ENCODE measurements at regions not wholly inside any gene's neighbourhood (a gene's known extent, or its start where the extent isn't known, plus 50 kb on each side); places are given as distances from the start of the nearest gene placed in this dataset.

DNA sequence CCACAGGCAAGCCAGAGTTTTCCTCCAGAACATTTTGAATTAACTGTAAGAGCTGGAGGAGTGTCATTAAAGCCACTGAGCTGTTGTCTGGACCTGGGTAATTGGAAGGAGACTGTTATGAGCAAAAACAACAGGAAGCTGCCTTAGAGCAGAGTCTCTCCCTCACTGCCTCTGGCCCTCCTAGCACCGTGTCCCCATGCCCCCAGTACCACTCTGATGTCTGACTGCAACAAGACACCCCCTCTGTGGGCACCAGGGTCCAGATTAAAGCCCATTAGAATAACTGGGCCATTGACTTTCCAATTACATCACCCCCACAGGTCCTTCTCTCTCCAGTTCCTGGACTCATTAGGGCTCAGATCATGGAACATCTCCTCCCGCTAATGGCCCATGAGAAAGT is 216.3 kb downstream of the USP6NL start:
- H3K56ac ChIP-seq (replicated peaks; ENCODE audit: insufficient read length, low read depth, low read length): no peak overlapping the region
- FAIRE-seq: no peak
- no peak overlapping the region for H3K4me3 ChIP-seq (ENCODE audit: extremely low read depth in 1 of 4, insufficient read depth in 2 of 4, low read depth in 3 of 4, low read length in 4 of 4)
- H2BK5ac ChIP-seq (ENCODE audit: low read depth, low read length): no peak overlapping the region
- no peak overlapping the region for H2BK12ac ChIP-seq (ENCODE audit: low read depth, low read length)
- no peaks in the 10 kb centered on the region for H3K27me3 ChIP-seq (replicated peaks in 1 of 4; ENCODE audit: control insufficient read depth in 3 of 4, extremely low read depth in 1 of 4, insufficient read depth in 3 of 4, low read length in 3 of 4)
- H3K79me1 ChIP-seq (ENCODE audit: low read depth, low read length): no peaks in the 10 kb centered on the region
- no peaks in the 10 kb centered on the region for H4K20me1 ChIP-seq (replicated peaks in 1 of 2; ENCODE audit: control insufficient read depth in 1 of 2, insufficient read depth in 2 of 2, low read length in 2 of 2)
- no peak overlapping the region for H3K9ac ChIP-seq (replicated peaks in 1 of 4; ENCODE audit: extremely low read depth in 1 of 4, low read depth in 3 of 4, low read length in 3 of 4)
- H4K91ac ChIP-seq (replicated peaks; ENCODE audit: insufficient read length, low read length): no peak overlapping the region
- H3K27ac ChIP-seq (ENCODE audit: low read depth, low read length): no peak overlapping the region
- CTCF ChIA-PET (ENCODE audit: partially characterized antibody): interaction anchor here (1.0 kb wide), 1 partner anchor 9 kb away, joined by 3 read pairs; no protein-coding TSS in a partner anchor
- no peak overlapping the region for H3K18ac ChIP-seq (ENCODE audit: extremely low read depth, low read length)
- H3K9me3 ChIP-seq (ENCODE audit: insufficient read depth in 2 of 2, low read depth in 1 of 2, low read length in 1 of 2): no peaks in the 10 kb centered on the region
- no peak overlapping the region for H4K8ac ChIP-seq (ENCODE audit: extremely low read depth, insufficient read depth, low read length)
- H3K14ac ChIP-seq (ENCODE audit: insufficient read length): no peak overlapping the region
- WGBS, 2 experiments (ENCODE audit: extremely low coverage in 1 of 2, insufficient coverage in 1 of 2, insufficient read length in 1 of 2, insufficient replicate concordance in 2 of 2, low coverage in 1 of 2, low lambda C conversion rate in 2 of 2, missing lambda C conversion rate in 1 of 2): 85% methylated on average over 2 of the region's 2 CpGs; no CpG with 5 or more reads in 1 of the 2 experiments
- no peak overlapping the region for H2BK20ac ChIP-seq (ENCODE audit: low read length)
- POLR2A ChIA-PET (ENCODE audit: partially characterized antibody): no interaction called here
- no peak overlapping the region for H2BK120ac ChIP-seq (replicated peaks; ENCODE audit: low read depth, low read length)
- H3K23ac ChIP-seq (ENCODE audit: insufficient read length): no peak overlapping the region
- no peaks in the 10 kb centered on the region for H3K79me2 ChIP-seq (ENCODE audit: control insufficient read depth in 1 of 2, insufficient read depth in 2 of 2, low read length in 2 of 2)
- no peak overlapping the region for H2AK5ac ChIP-seq (ENCODE audit: low read depth, low read length)
- no peak overlapping the region for H4K5ac ChIP-seq (ENCODE audit: insufficient read length, low read depth, low read length)
- H3K4me1 ChIP-seq (replicated peaks in 1 of 4; ENCODE audit: control insufficient read depth in 3 of 4, insufficient read depth in 4 of 4, low read length in 3 of 4): no peaks in the 10 kb centered on the region
- H2BK15ac ChIP-seq (ENCODE audit: low read length): no peak overlapping the region
- H3K4me2 ChIP-seq (ENCODE audit: insufficient read depth in 1 of 2, low read depth in 2 of 2, low read length in 2 of 2): no peak overlapping the region
- no peak overlapping the region for H2AFZ ChIP-seq (ENCODE audit: low read length)
- H3K23me2 ChIP-seq (ENCODE audit: low read depth, low read length): no peaks in the 10 kb centered on the region
- no peak overlapping the region for H3K4ac ChIP-seq (replicated peaks; ENCODE audit: insufficient read length, low read depth, low read length)
- no peaks in the 10 kb centered on the region for H3K36me3 ChIP-seq (ENCODE audit: control insufficient read depth in 2 of 4, insufficient read depth in 4 of 4, low read length in 3 of 4)
- DNase-seq (ENCODE audit: low read depth in 1 of 2, low spot score in 2 of 2): no peak
- TF ChIP-seq, protein P1, sequence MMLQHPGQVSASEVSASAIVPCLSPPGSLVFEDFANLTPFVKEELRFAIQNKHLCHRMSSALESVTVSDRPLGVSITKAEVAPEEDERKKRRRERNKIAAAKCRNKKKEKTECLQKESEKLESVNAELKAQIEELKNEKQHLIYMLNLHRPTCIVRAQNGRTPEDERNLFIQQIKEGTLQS (IDR thresholded peaks at IDR 0.05; ENCODE audit: insufficient read depth, low read depth, low read length): no peak
- no peak for TF ChIP-seq HDAC6 (IDR thresholded peaks at IDR 0.05; ENCODE audit: low read depth, low read length)
- no peak for TF ChIP-seq TEAD4 (IDR thresholded peaks at IDR 0.05; ENCODE audit: low read depth, low read length)
- no peak for TF ChIP-seq SRF (IDR thresholded peaks at IDR 0.05; ENCODE audit: low read depth, low read length)
- no peak for TF ChIP-seq POLR2AphosphoS5 (IDR thresholded peaks at IDR 0.05; ENCODE audit: low read depth, low read length)
- no peak for TF ChIP-seq RXRA (IDR thresholded peaks at IDR 0.05; ENCODE audit: insufficient read depth, low read depth, low read length)
- TF ChIP-seq, protein P2, sequence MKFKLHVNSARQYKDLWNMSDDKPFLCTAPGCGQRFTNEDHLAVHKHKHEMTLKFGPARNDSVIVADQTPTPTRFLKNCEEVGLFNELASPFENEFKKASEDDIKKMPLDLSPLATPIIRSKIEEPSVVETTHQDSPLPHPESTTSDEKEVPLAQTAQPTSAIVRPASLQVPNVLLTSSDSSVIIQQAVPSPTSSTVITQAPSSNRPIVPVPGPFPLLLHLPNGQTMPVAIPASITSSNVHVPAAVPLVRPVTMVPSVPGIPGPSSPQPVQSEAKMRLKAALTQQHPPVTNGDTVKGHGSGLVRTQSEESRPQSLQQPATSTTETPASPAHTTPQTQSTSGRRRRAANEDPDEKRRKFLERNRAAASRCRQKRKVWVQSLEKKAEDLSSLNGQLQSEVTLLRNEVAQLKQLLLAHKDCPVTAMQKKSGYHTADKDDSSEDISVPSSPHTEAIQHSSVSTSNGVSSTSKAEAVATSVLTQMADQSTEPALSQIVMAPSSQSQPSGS (IDR thresholded peaks at IDR 0.05; ENCODE audit: low read length): no peak
- TF ChIP-seq CTBP2 (IDR thresholded peaks at IDR 0.05; ENCODE audit: borderline replicate concordance, insufficient read depth, insufficient read length, low read length): no peak
- no peak for TF ChIP-seq NRF1 (IDR thresholded peaks at IDR 0.05; ENCODE audit: low read depth, low read length)
- TF ChIP-seq TBP (IDR thresholded peaks at IDR 0.05; ENCODE audit: low read depth, low read length): no peak
- no peak for TF ChIP-seq FOSL1 (IDR thresholded peaks at IDR 0.05; ENCODE audit: insufficient read depth, low read depth, low read length)
- no peak for TF ChIP-seq RFX5 (IDR thresholded peaks at IDR 0.05; ENCODE audit: borderline replicate concordance, low read depth, low read length)
- no peak for TF ChIP-seq CBX8 (IDR thresholded peaks at IDR 0.05; ENCODE audit: borderline replicate concordance, low read depth, low read length)

All from H1 (cell line).